OCI-LY1 (cell line): ENCODE measurements at regions not wholly inside any gene's neighbourhood (a gene's known extent, or its start where the extent isn't known, plus 50 kb on each side); places are given as distances from the start of the nearest gene placed in this dataset.
"Not testable (repeated sequence)": the region's sequence is repeated elsewhere in the genome, so short reads cannot be mapped to it uniquely, and the experiment has no call there.

ENCODE experiments used
- H2AFZ ChIP-seq: fragments of 200-600 bp; sonication (generic), shearing (Covaris generic); 2 replicates; pipeline ENCODE4 v1.6.0; 2014; ENCODE audit warnings: antibody characterized with exemption, mild to moderate bottlenecking, low read length
- H3F3A ChIP-seq: fragments of 200-600 bp; sonication (generic), shearing (Covaris generic); 2 replicates; pipeline ENCODE4 v1.6.0; 2014; ENCODE audit warnings: mild to moderate bottlenecking, antibody characterized with exemption, low read length, moderate library complexity; ENCODE audit not compliant: insufficient read depth
- H3K27ac ChIP-seq: fragments of 200-600 bp; sonication (generic); 2 replicates; pipeline ENCODE4 v1.5.1; 2014; ENCODE audit warnings: low read length, mixed run types, mild to moderate bottlenecking, low read depth; ENCODE audit not compliant: poor library complexity, severe bottlenecking
- H3K27me3 ChIP-seq: fragments of 200-600 bp; sonication (generic); 2 replicates; pipeline ENCODE4 v1.6.0; 2014; ENCODE audit warnings: antibody characterized with exemption, mild to moderate bottlenecking, low read length, moderate library complexity; ENCODE audit not compliant: insufficient read depth
- H3K36me3 ChIP-seq: fragments of 200-600 bp; sonication (generic); 2 replicates; pipeline ENCODE4 v1.6.1; 2014; ENCODE audit warnings: mild to moderate bottlenecking, antibody characterized with exemption, low read length, moderate library complexity, mixed read lengths; ENCODE audit not compliant: insufficient read depth
- H3K4me1 ChIP-seq: fragments of 200-600 bp; sonication (generic); 2 replicates; pipeline ENCODE4 v1.5.1; 2014; ENCODE audit warnings: mild to moderate bottlenecking, low read length, moderate library complexity; ENCODE audit not compliant: insufficient read depth, severe bottlenecking
- H3K4me2 ChIP-seq: fragments of 200-600 bp; sonication (generic), shearing (Covaris generic); 2 replicates; pipeline ENCODE4 v1.6.1; 2014; ENCODE audit warnings: low read length
- H3K4me3 ChIP-seq: fragments of 200-600 bp; sonication (generic); 2 replicates; pipeline ENCODE4 v1.5.1; 2014; ENCODE audit warnings: low read length, low read depth, mild to moderate bottlenecking, mixed read lengths; ENCODE audit not compliant: poor library complexity, severe bottlenecking
- H3K79me2 ChIP-seq: fragments of 200-600 bp; shearing (Covaris generic); 2 replicates; pipeline ENCODE4 v1.6.1; 2016; ENCODE audit warnings: mixed run types, low read length, mixed read lengths; ENCODE audit not compliant: insufficient read depth
- H3K9ac ChIP-seq: fragments of 200-600 bp; sonication (generic), shearing (Covaris generic); 2 replicates; pipeline ENCODE4 v1.6.1; 2014; ENCODE audit warnings: mild to moderate bottlenecking, low read length, mixed read lengths
- H3K9me2 ChIP-seq: fragments of 200-600 bp; sonication (generic), shearing (Covaris generic); 2 replicates; pipeline ENCODE4 v1.6.1; 2014; ENCODE audit warnings: low read depth, mild to moderate bottlenecking, low read length, mixed read lengths
- H3K9me3 ChIP-seq: fragments of 200-600 bp; shearing (Covaris generic); 2 replicates; pipeline ENCODE4 v1.6.1; 2014; ENCODE audit warnings: low read length, mixed read lengths
- H4K20me1 ChIP-seq: fragments of 200-600 bp; sonication (generic), shearing (Covaris generic); 2 replicates; pipeline ENCODE4 v1.6.0; 2016; ENCODE audit warnings: mild to moderate bottlenecking, low read length; ENCODE audit not compliant: insufficient read depth
- CTCF ChIP-seq: fragments of 200-600 bp; sonication (generic), shearing (Covaris generic); IDR thresholded peaks from 2 replicates; pipeline ENCODE4 v1.5.1; 2017; ENCODE audit warnings: mild to moderate bottlenecking, antibody characterized with exemption, low read length, moderate library complexity, mixed read lengths
- EZH2 ChIP-seq: fragments of 200-600 bp; sonication (generic), shearing (Covaris generic); IDR thresholded peaks from 2 replicates; pipeline ENCODE4 v1.8.0; 2017; ENCODE audit warnings: borderline replicate concordance, mixed run types, mild to moderate bottlenecking, antibody characterized with exemption, low read length, moderate library complexity, mixed read lengths

- H3K4me3 ChIP-seq: no peak overlapping the region
- H3K9ac ChIP-seq: no peak overlapping the region
- H3F3A ChIP-seq: no peaks in the 10 kb centered on the region
- H3K4me2 ChIP-seq: no peak overlapping the region
- H3K4me1 ChIP-seq: no peaks in the 10 kb centered on the region
- TF ChIP-seq CTCF (no peak), EZH2 (no peak)
- H3K79me2 ChIP-seq: no peaks in the 10 kb centered on the region
- no peaks in the 10 kb centered on the region for H3K27me3 ChIP-seq
- no peaks in the 10 kb centered on the region for H3K36me3 ChIP-seq
- H3K9me2 ChIP-seq: no peaks in the 10 kb centered on the region
- no peak overlapping the region for H2AFZ ChIP-seq
- H4K20me1 ChIP-seq: no peaks in the 10 kb centered on the region
- H3K9me3 ChIP-seq: no peaks in the 10 kb centered on the region
- H3K27ac ChIP-seq: no peak overlapping the region
Observed at GRCh38 chr11:38646382-38646781, 2048.3 kb upstream of the RAG2 start.

DNA sequence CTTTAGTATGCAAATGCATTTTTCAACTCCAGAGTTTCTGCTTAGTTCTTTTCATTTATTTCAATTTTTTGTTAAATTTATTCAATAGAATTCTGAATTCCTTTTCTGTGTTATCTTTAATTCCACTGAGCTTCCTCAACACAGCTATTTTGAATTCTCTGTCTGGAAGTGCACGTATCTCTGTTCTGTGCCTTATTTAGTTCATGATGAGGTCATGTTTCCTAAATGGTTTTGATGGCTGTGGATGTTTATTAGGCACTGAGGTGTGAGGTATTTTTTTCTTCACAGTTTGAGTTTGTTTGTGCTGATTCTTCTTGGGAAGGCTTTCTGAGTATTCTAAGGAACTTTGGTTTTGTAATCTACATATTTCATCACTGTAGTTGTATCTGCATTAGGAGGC, 2042.8 kb upstream of the RAG2 start:
- Histone ChIP-seq H3F3A (no peaks in the 10 kb centered on the region), H4K20me1 (no peaks in the 10 kb centered on the region), H3K79me2 (no peaks in the 10 kb centered on the region), H3K9me3 (no peaks in the 10 kb centered on the region), H3K9ac (no peak overlapping the region), H3K4me2 (no peak overlapping the region), H3K27ac (no peak overlapping the region), H3K27me3 (no peaks in the 10 kb centered on the region), H2AFZ (no peak overlapping the region), H3K4me3 (no peak overlapping the region), H3K9me2 (no peaks in the 10 kb centered on the region), H3K36me3 (no peaks in the 10 kb centered on the region), H3K4me1 (no peaks in the 10 kb centered on the region)
- no peak for TF ChIP-seq CTCF
- no peak for TF ChIP-seq EZH2

- H3K4me2 ChIP-seq: no peak overlapping the region
- no peaks in the 10 kb centered on the region for H3F3A ChIP-seq
- no peaks in the 10 kb centered on the region for H3K9me3 ChIP-seq
- no peaks in the 10 kb centered on the region for H3K27me3 ChIP-seq
- H3K79me2 ChIP-seq: no peaks in the 10 kb centered on the region
- no peak overlapping the region for H3K27ac ChIP-seq
- H3K4me1 ChIP-seq: no peaks in the 10 kb centered on the region
- H3K4me3 ChIP-seq: no peak overlapping the region
- H3K9ac ChIP-seq: no peak overlapping the region
- no peaks in the 10 kb centered on the region for H3K36me3 ChIP-seq
- H3K9me2 ChIP-seq: no peaks in the 10 kb centered on the region
- no peaks in the 10 kb centered on the region for H4K20me1 ChIP-seq
- no peak for TF ChIP-seq CTCF
- TF ChIP-seq EZH2: no peak
- no peak overlapping the region for H2AFZ ChIP-seq
Observed at GRCh38 chr11:38612701-38613100, 2014.7 kb upstream of the RAG2 start.

GRCh38 chr11:38601371-38601770, 2003.3 kb upstream of the RAG2 start:
- H3K4me3 ChIP-seq, H2AFZ ChIP-seq, H3K27me3 ChIP-seq, H3K79me2 ChIP-seq, H3K9me2 ChIP-seq, H4K20me1 ChIP-seq, H3F3A ChIP-seq, H3K27ac ChIP-seq, H3K36me3 ChIP-seq, H3K4me2 ChIP-seq, H3K4me1 ChIP-seq, H3K9me3 ChIP-seq, H3K9ac ChIP-seq: not testable (repeated sequence)
